ENCODE measurements at regions not wholly inside any gene's neighbourhood (a gene's known extent, or its start where the extent isn't known, plus 50 kb on each side); places are given as distances from the start of the nearest gene placed in this dataset.
"Not testable (repeated sequence)": the region's sequence is repeated elsewhere in the genome, so short reads cannot be mapped to it uniquely, and the experiment has no call there.

- not testable (repeated sequence) for DNase-seq; H3K4me3 Mint-ChIP-seq; H3K4me1 Mint-ChIP-seq (ENCODE audit: low read depth); H3K9me3 Mint-ChIP-seq; H3K27ac Mint-ChIP-seq; H3K36me3 Mint-ChIP-seq (ENCODE audit: low read depth); H3K27me3 Mint-ChIP-seq
These were observed 75.1 kb downstream of the KBTBD2 start for GRCh38 chr7:32816409-32816948.

DNA sequence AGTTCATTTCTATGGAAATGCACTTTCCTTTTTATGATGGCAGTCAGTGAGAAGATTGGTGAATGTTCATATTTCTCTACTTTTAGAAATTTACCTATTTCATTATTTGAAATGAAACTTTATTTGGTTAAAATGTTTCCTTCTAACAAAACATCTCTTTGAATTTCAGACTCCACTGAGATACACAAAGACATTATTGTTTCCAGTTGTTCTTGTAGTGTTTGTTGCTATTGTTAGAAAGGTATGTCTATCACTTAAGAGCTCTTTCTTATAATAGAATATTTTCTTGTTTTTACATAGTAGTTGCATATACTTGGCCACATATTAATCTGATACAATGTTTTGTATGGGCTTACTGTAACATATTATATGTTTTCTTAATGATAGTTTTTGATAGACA, 76.8 kb downstream of the KBTBD2 start:
- H3K4me3 Mint-ChIP-seq; H3K36me3 Mint-ChIP-seq (ENCODE audit: low read depth); H3K9me3 Mint-ChIP-seq; H3K4me1 Mint-ChIP-seq (ENCODE audit: low read depth); H3K27ac Mint-ChIP-seq; H3K27me3 Mint-ChIP-seq; DNase-seq: not testable (repeated sequence)

DNA sequence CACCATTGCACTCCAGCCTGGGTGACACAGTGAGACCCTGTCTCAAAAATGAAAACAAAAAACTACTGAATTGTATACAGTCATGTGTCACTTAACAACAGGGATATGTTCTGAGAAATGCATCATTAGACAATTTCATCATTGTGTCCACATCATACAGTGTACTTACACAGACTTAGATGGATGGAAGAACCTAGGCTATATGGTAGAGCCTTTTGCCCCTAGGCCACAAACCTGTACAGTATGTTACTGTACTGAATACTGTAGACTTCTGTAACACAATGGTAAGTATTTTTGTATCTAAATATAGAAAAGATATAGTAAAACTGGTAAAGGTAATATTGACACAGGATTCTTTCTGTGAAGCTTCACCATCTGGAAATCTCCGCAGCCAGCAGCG, 81.7 kb downstream of the KBTBD2 start:
- Mint-ChIP-seq H3K27me3 (no peaks in the 10 kb centered on the region), H3K27ac (no peak overlapping the region), H3K36me3 (ENCODE audit: low read depth) (no peaks in the 10 kb centered on the region), H3K9me3 (no peaks in the 10 kb centered on the region), H3K4me1 (ENCODE audit: low read depth) (no peaks in the 10 kb centered on the region), H3K4me3 (no peak overlapping the region)
- DNase-seq, result no peak

GRCh38 chr7:32809347-32809746, 82.2 kb downstream of the KBTBD2 start:
- Mint-ChIP-seq H3K4me1 (ENCODE audit: low read depth) (no peaks in the 10 kb centered on the region), H3K27me3 (no peaks in the 10 kb centered on the region), H3K9me3 (no peaks in the 10 kb centered on the region), H3K4me3 (no peak overlapping the region), H3K27ac (no peak overlapping the region), H3K36me3 (ENCODE audit: low read depth) (no peaks in the 10 kb centered on the region)
- DNase-seq, result no peak

DNA sequence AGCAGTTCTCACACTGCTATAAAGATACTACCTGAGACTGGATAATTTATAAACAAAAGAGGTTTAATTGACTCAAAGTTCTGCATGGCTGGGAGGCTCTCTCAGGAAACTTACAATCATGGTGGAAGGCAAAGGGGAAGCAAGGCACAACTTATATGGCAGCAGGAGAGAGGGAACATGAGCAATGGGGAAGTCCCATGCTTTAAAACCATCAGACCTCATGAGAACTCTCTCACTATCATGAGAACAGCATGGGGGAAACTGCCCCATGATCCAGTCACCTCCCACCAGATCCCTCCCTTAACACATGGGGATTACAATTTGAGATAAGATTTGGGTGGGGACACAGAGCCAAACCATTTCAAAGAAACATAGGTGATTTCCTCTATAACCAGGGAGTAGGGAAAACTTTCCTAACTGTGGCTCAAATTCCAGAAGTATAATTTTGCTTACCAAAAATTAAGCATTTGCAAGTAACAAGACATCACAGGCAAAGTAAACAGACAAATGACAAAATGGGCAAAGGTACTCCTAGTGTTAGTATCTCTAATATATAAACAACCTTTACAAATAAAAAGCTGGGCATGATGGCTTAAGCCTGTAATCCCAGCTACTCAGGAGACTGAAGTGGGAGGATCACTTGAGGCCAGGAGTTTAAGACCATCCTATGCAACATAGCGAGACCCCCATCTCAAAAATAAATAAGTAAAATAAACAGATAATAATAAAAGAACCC, 88.0 kb downstream of the KBTBD2 start:
- Mint-ChIP-seq H3K9me3 (peaks cover 12% of the 10 kb centered on the region), H3K36me3 (ENCODE audit: low read depth) (no peaks in the 10 kb centered on the region), H3K27me3 (peaks cover 2% of the 10 kb centered on the region), H3K4me3 (no peak overlapping the region), H3K27ac (no peak overlapping the region), H3K4me1 (ENCODE audit: low read depth) (no peaks in the 10 kb centered on the region)
- no peak for DNase-seq

DNA sequence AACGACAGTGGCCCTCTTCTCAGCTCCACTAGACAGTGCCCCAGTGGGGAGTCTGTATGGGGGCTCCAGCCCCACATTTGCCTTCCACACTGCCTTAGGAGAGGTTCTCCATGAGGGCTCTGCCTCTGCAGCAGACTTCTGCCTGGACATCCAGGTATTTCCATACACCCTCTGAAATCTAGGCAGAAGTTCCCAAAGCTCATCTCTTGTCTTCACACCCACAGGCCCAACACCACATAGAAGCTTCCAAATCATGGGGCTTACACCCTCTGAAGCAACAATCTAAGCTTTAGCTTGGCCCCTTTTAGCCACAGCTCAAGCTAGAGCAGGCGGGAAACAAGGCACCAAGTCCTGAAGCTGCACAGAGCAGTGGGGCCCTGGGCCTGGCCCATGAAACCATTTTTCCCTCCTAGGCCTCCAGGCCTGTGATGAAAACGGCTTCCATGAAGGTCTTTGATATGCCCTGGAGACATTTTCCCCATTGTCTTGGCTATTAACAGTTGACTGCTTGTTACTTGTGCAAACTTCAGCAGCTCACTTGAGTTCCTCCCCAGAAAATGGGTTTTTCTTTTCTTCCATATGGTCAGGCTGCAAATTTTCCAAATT, 89.2 kb downstream of the KBTBD2 start:
- peaks cover 12% of the 10 kb centered on the region for H3K9me3 Mint-ChIP-seq
- no peak overlapping the region for H3K4me3 Mint-ChIP-seq
- DNase-seq, result no peak
- no peaks in the 10 kb centered on the region for H3K36me3 Mint-ChIP-seq (ENCODE audit: low read depth)
- no peak overlapping the region for H3K27ac Mint-ChIP-seq
- H3K27me3 Mint-ChIP-seq, result peaks cover 4% of the 10 kb centered on the region
- H3K4me1 Mint-ChIP-seq (ENCODE audit: low read depth), result no peaks in the 10 kb centered on the region

- H3K9me3 Mint-ChIP-seq; H3K27ac Mint-ChIP-seq; DNase-seq; H3K27me3 Mint-ChIP-seq; H3K4me1 Mint-ChIP-seq (ENCODE audit: low read depth); H3K4me3 Mint-ChIP-seq; H3K36me3 Mint-ChIP-seq (ENCODE audit: low read depth): not testable (repeated sequence)
These were observed 98.5 kb downstream of the KBTBD2 start for GRCh38 chr7:32793053-32793452.

GRCh38 chr7:32790766-32791430, 100.7 kb downstream of the KBTBD2 start:
- not testable (repeated sequence) for H3K9me3 Mint-ChIP-seq; H3K27me3 Mint-ChIP-seq; DNase-seq; H3K4me3 Mint-ChIP-seq; H3K36me3 Mint-ChIP-seq (ENCODE audit: low read depth); H3K27ac Mint-ChIP-seq; H3K4me1 Mint-ChIP-seq (ENCODE audit: low read depth)

DNA sequence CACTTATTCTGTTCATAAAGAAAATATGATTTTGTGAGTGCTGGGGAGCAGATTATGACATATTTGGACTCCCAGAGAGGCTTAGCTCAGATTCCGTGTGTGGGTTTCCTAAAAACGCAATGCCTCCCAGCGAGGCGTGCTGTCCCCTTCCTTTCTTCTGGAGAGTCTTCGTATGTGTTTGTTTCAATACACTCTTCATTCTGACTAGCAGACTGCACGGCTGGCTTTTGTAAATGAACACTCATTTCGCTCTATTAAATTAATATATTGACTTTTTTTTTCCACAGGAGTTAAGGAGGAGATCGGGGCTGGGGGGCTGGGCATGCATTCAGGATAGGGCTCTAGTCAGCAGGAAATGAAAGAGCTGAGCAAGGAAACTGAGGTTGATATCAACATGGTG, 102.3 kb downstream of the KBTBD2 start:
- not testable (repeated sequence) for H3K9me3 Mint-ChIP-seq; H3K4me1 Mint-ChIP-seq (ENCODE audit: low read depth); H3K27ac Mint-ChIP-seq; H3K4me3 Mint-ChIP-seq; H3K27me3 Mint-ChIP-seq; H3K36me3 Mint-ChIP-seq (ENCODE audit: low read depth); DNase-seq

DNA sequence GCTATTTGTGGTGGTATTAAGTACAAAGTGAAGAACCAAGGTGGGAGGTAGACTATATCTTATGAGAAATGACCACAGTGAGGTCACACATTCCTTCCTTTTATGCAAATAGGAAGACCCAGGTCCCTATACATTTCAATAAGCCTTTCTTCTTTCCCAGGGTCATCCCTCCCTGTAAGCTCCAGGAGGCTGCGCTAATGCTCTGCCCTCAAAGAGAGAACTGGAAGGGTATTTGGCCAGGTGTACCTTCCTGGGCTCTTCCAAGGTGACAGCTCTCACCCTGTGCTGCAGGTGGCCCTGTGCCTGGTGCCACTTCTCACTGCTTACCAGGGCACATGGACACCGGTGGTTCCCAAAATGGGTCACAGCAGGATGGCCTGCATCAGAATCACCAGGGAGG, 103.4 kb downstream of the KBTBD2 start:
- DNase-seq; H3K4me1 Mint-ChIP-seq (ENCODE audit: low read depth); H3K27me3 Mint-ChIP-seq; H3K4me3 Mint-ChIP-seq; H3K36me3 Mint-ChIP-seq (ENCODE audit: low read depth); H3K27ac Mint-ChIP-seq; H3K9me3 Mint-ChIP-seq: not testable (repeated sequence)

DNA sequence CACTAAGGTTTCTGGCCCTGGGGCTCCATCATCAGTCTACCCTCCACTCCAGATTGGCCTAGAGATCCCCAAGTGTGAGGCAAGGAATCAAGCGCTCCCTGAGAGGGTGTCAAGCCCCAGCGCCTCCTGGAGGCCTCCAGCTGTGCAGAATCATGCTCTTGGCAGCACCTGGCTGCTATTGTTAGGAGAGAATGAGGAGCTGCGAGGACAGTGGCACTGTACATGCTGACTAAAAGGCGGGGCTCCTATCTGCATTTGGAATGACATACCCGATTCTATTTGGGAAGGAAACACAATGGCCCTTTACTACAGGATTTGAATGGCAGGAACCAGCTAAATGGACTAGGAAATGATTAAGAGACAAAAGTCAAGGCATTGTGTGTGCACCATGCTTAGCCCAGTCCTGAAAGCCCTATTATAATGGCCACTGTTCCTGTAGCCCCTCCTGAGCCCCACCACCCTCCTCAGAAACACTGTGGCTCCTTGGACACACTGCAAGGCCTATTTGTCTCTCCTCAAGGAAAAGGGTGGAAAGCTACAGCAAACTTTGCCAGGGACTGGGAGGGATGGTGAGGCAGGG, 106.1 kb downstream of the KBTBD2 start:
- H3K9me3 Mint-ChIP-seq; DNase-seq; H3K27me3 Mint-ChIP-seq; H3K4me1 Mint-ChIP-seq (ENCODE audit: low read depth); H3K36me3 Mint-ChIP-seq (ENCODE audit: low read depth); H3K27ac Mint-ChIP-seq; H3K4me3 Mint-ChIP-seq: not testable (repeated sequence)

- H3K4me1 Mint-ChIP-seq (ENCODE audit: low read depth); H3K36me3 Mint-ChIP-seq (ENCODE audit: low read depth); H3K9me3 Mint-ChIP-seq; DNase-seq; H3K27ac Mint-ChIP-seq; H3K27me3 Mint-ChIP-seq; H3K4me3 Mint-ChIP-seq: not testable (repeated sequence)
These were observed 111.7 kb downstream of the KBTBD2 start for GRCh38 chr7:32779895-32780294.

DNA sequence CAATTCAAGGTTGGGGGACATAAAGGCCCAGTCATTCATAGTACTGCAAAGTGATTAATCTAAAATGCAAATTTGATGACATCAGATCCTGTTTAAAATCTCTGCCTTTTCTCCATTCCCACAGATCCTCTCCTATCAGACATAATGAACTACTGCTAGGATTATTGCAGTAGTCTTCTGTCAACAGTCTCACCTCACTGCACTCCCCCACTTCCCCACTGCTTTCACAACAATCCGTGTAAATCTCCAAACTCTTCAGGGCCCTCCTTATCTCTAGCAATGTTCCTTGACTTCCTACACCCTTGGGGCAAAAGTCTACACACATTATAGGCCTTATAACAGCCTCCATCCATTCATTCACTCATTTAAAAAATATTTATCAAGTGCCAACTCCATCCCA, 112.4 kb downstream of the KBTBD2 start:
- peaks cover 6% of the 10 kb centered on the region for H3K27me3 Mint-ChIP-seq

GRCh38 chr7:32777041-32777666, 114.4 kb downstream of the KBTBD2 start:
- not testable (repeated sequence) for DNase-seq; H3K4me3 Mint-ChIP-seq; H3K4me1 Mint-ChIP-seq (ENCODE audit: low read depth); H3K9me3 Mint-ChIP-seq; H3K36me3 Mint-ChIP-seq (ENCODE audit: low read depth); H3K27ac Mint-ChIP-seq
- peaks cover 22% of the 10 kb centered on the region for H3K27me3 Mint-ChIP-seq

More for the DNA sequence above, 112.4 kb downstream of the KBTBD2 start:
- H3K9me3 Mint-ChIP-seq, result peaks cover 3% of the 10 kb centered on the region
- no peaks in the 10 kb centered on the region for H3K4me1 Mint-ChIP-seq (ENCODE audit: low read depth)
- no peak overlapping the region for H3K27ac Mint-ChIP-seq
- no peaks in the 10 kb centered on the region for H3K36me3 Mint-ChIP-seq (ENCODE audit: low read depth)
- H3K4me3 Mint-ChIP-seq, result no peak overlapping the region
- no peak for DNase-seq

All from activated T-cell treated with anti-CD3 and anti-CD28 coated beads, Interleukin-2, amount 50 U/mL, for 24 hours (primary cell).